ENCODE measurements at regions not wholly inside any gene's neighbourhood (a gene's known extent, or its start where the extent isn't known, plus 50 kb on each side); places are given as distances from the start of the nearest gene placed in this dataset.

DNA sequence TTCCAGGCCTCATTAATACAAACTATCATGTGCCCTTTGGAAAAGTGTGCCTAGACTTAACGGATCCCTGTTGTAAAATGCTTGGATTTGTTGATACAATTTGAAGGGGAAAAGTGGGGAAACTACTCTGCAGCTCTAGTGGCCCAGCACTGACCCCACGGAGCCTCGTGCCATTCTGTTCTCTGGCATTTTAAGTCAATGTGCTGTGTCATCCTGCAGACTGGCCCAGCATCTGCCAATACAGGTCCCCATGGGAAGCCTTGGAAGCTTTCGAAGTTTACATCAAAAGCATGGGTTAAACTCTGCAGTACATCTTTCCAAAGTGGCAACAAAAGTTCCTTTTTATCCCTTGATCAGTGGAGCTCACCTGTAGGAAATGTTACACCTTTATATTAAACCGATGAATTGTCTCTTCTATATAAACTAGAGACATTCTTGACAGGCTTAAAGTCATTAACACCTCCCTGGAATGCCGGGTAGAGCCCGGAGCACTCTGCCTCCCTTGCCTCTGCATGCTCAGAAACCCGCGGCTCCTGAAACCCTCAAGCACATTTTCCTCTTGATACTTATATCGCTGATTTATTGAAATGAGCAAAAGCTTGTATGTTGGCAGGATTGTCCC lies 596.0 kb upstream of the ADAMTS16 start:
- peaks cover 0 to 16% (median 3%) of the 10 kb centered on the region in 11 donors for H3K9me3 Mint-ChIP-seq
- CTCF ChIA-PET, result no interaction called here
- H3K4me3 ChIP-seq (ENCODE audit: low read length), result no peak overlapping the region

DNA sequence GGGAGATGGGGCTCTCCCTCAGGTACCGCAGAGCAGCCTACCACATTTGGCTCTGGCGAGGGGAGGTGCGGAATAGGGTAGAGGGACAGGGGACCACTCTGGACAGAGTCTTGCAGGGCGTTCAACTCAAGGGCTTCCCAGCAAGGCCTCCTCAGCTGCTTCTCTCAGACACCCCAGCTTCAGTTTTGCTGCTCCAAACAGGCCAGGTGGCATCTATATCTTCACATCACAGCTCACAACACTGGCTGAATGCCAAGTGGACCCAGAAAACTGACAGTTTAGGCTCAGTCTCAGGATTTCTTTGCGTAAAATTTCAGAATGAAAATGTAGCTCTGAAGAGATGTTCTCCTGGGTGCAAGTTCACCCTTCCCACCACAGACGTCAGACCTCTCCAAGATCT lies 592.6 kb upstream of the ADAMTS16 start:
- ChIA-PET CTCF (no interaction called here), POLR2A (no interaction called here)
- H3K27me3 Mint-ChIP-seq, result peaks cover 0 to 11% (median 0%) of the 10 kb centered on the region in 5 donors
- DNase-seq (no peak), ATAC-seq (no peak)
- intact Hi-C loops (cut with micrococcal nuclease), result no loop called here
- no peak overlapping the region for H3K27ac Mint-ChIP-seq
- Histone ChIP-seq H3K36me3 (ENCODE audit: control insufficient read depth in 2 of 3, insufficient read depth in 3 of 3, low read length in 3 of 3) (no peaks in the 10 kb centered on the region), H3K4me1 (ENCODE audit: control insufficient read depth in 2 of 2, insufficient read depth in 2 of 2, low read length in 2 of 2) (no peaks in the 10 kb centered on the region), H3K27ac (ENCODE audit: low read depth, low read length) (no peak overlapping the region), H3K9me3 (ENCODE audit: control insufficient read depth in 2 of 3, low read length in 3 of 3) (no peaks in the 10 kb centered on the region), H3K27me3 (ENCODE audit: control insufficient read depth in 2 of 2, insufficient read depth in 2 of 2, low read length in 2 of 2) (no peaks in the 10 kb centered on the region), H3K4me3 (ENCODE audit: low read length) (no peak overlapping the region)
- no peaks in the 10 kb centered on the region for H3K36me3 Mint-ChIP-seq
- no peaks in the 10 kb centered on the region for H3K4me1 Mint-ChIP-seq
- no peak overlapping the region for H3K4me3 Mint-ChIP-seq
- peaks cover 0 to 16% (median 5%) of the 10 kb centered on the region in 11 donors for H3K9me3 Mint-ChIP-seq

More for the DNA sequence above, 596.0 kb upstream of the ADAMTS16 start:
- Mint-ChIP-seq H3K4me1 (peaks cover 0 to 4% (median 0%) of the 10 kb centered on the region in 7 donors), H3K27me3 (peaks cover 0 to under 1% (median 0%) of the 10 kb centered on the region in 5 donors), H3K4me3 (no peak overlapping the region), H3K27ac (no peak overlapping the region), H3K36me3 (no peaks in the 10 kb centered on the region)
- intact Hi-C loops (cut with micrococcal nuclease), result no loop called here
- H3K9me3 ChIP-seq (ENCODE audit: control insufficient read depth in 2 of 3, low read length in 3 of 3), result peaks cover 0 to 7% (median 0%) of the 10 kb centered on the region in 3 experiments
- DNase-seq (no peak), ATAC-seq (no peak)
- no peaks in the 10 kb centered on the region for H3K4me1 ChIP-seq (ENCODE audit: control insufficient read depth in 2 of 2, insufficient read depth in 2 of 2, low read length in 2 of 2)
- POLR2A ChIA-PET, result no interaction called here
- H3K27ac ChIP-seq (ENCODE audit: low read depth, low read length), result no peak overlapping the region
- H3K36me3 ChIP-seq (ENCODE audit: control insufficient read depth in 2 of 3, insufficient read depth in 3 of 3, low read length in 3 of 3), result no peaks in the 10 kb centered on the region
- H3K27me3 ChIP-seq (ENCODE audit: control insufficient read depth in 2 of 2, insufficient read depth in 2 of 2, low read length in 2 of 2), result no peaks in the 10 kb centered on the region

DNA sequence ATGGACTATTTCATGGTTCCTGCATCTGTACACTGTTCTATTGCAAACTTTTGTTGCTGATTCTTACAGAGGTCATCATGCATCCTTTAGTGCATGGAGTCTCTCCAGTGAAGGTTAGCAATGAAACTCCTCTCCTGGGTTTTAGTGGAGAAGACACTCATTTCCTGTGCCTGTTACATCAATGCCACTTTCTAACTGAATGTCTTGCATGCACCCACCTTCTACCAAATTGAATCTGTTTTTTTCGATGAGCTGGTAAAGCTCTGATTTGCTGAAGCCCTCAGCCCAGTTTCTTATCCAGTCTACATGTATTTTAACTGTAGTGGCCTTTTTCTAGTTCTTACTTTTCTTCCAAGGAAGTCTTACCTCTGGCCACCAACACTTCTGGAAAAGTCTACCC lies 591.8 kb upstream of the ADAMTS16 start:
- H3K9me3 ChIP-seq (ENCODE audit: control insufficient read depth in 2 of 3, low read length in 3 of 3), result no peaks in the 10 kb centered on the region
- ATAC-seq (no peak), DNase-seq (no peak)
- no peaks in the 10 kb centered on the region for H3K36me3 Mint-ChIP-seq
- H3K27ac ChIP-seq (ENCODE audit: low read depth, low read length), result no peak overlapping the region
- no peak overlapping the region for H3K4me3 ChIP-seq (ENCODE audit: low read length)
- ChIA-PET POLR2A (no interaction called here), CTCF (no interaction called here)
- no peaks in the 10 kb centered on the region for H3K4me1 ChIP-seq (ENCODE audit: control insufficient read depth in 2 of 2, insufficient read depth in 2 of 2, low read length in 2 of 2)
- H3K27ac Mint-ChIP-seq, result no peak overlapping the region
- H3K4me1 Mint-ChIP-seq, result no peaks in the 10 kb centered on the region
- H3K36me3 ChIP-seq (ENCODE audit: control insufficient read depth in 2 of 3, insufficient read depth in 3 of 3, low read length in 3 of 3), result no peaks in the 10 kb centered on the region
- H3K27me3 ChIP-seq (ENCODE audit: control insufficient read depth in 2 of 2, insufficient read depth in 2 of 2, low read length in 2 of 2), result no peaks in the 10 kb centered on the region
- H3K9me3 Mint-ChIP-seq, result peaks cover 0 to 16% (median 6%) of the 10 kb centered on the region in 11 donors
- H3K4me3 Mint-ChIP-seq, result no peak overlapping the region
- peaks cover 0 to 11% (median 0%) of the 10 kb centered on the region in 5 donors for H3K27me3 Mint-ChIP-seq
- intact Hi-C loops (cut with micrococcal nuclease), result no loop called here

DNA sequence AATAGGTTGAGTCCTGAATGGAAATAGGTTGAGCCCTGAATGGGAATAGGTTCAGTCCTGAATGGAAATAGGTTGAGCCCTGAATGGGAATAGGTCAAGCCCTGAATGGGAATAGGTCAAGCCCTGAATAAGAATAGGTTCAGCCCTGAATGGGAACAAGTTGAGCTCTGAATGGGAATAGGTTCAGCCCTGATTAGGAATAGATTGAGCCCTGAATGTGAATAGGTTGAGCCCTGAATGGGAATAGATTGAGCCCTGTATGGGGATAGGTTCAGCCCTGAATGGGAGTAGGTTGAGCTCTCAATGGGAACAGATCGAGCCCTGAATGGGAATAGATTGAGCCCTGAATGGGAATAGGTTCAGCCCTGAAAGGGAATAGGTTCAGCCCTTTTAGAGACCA lies 590.8 kb upstream of the ADAMTS16 start:
- POLR2A ChIA-PET, result no interaction called here
- intact Hi-C loops (cut with micrococcal nuclease), result no loop called here
- CTCF ChIA-PET, result no interaction called here
- no peaks in the 10 kb centered on the region for H3K4me1 ChIP-seq (ENCODE audit: control insufficient read depth in 2 of 2, insufficient read depth in 2 of 2, low read length in 2 of 2)
- no peaks in the 10 kb centered on the region for H3K9me3 ChIP-seq (ENCODE audit: control insufficient read depth in 2 of 3, low read length in 3 of 3)
- H3K36me3 ChIP-seq (ENCODE audit: control insufficient read depth in 2 of 3, insufficient read depth in 3 of 3, low read length in 3 of 3), result no peaks in the 10 kb centered on the region
- no peak overlapping the region for H3K27ac ChIP-seq (ENCODE audit: low read depth, low read length)
- H3K4me3 Mint-ChIP-seq, result no peak overlapping the region
- H3K27me3 Mint-ChIP-seq, result peaks cover 0 to 11% (median 0%) of the 10 kb centered on the region in 5 donors
- peaks cover 0 to 16% (median 6%) of the 10 kb centered on the region in 11 donors for H3K9me3 Mint-ChIP-seq
- ATAC-seq (no peak), DNase-seq (no peak)
- no peaks in the 10 kb centered on the region for H3K27me3 ChIP-seq (ENCODE audit: control insufficient read depth in 2 of 2, insufficient read depth in 2 of 2, low read length in 2 of 2)
- H3K36me3 Mint-ChIP-seq, result no peaks in the 10 kb centered on the region
- H3K27ac Mint-ChIP-seq, result no peak overlapping the region
- H3K4me1 Mint-ChIP-seq, result no peaks in the 10 kb centered on the region
- no peak overlapping the region for H3K4me3 ChIP-seq (ENCODE audit: low read length)

DNA sequence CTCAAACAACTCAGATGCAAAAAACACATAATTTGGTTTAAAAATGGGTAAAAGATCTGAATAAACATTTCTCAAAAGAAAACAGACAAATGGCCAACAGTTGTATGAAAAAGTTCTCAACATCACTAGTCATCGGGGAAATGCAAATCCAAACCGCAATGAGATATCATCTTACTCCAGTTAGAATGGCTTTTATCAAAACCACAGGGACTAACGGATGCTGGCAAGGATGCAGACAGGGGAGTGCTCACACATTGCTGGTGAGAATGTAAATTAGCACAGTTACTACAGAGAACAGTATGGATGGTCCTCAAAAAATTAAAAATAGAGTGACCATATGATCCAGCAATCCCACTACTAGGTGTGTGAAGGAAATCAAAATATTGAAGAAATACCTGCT lies 589.1 kb upstream of the ADAMTS16 start:
- Histone ChIP-seq H3K4me3 (ENCODE audit: low read length) (no peak overlapping the region), H3K4me1 (ENCODE audit: control insufficient read depth in 2 of 2, insufficient read depth in 2 of 2, low read length in 2 of 2) (no peaks in the 10 kb centered on the region), H3K9me3 (ENCODE audit: control insufficient read depth in 2 of 3, low read length in 3 of 3) (no peaks in the 10 kb centered on the region), H3K27ac (ENCODE audit: low read depth, low read length) (no peak overlapping the region), H3K27me3 (ENCODE audit: control insufficient read depth in 2 of 2, insufficient read depth in 2 of 2, low read length in 2 of 2) (no peaks in the 10 kb centered on the region), H3K36me3 (ENCODE audit: control insufficient read depth in 2 of 3, insufficient read depth in 3 of 3, low read length in 3 of 3) (no peaks in the 10 kb centered on the region)
- POLR2A ChIA-PET, result no interaction called here
- peaks cover 0 to 10% (median 6%) of the 10 kb centered on the region in 11 donors for H3K9me3 Mint-ChIP-seq
- H3K36me3 Mint-ChIP-seq, result no peaks in the 10 kb centered on the region
- CTCF ChIA-PET, result no interaction called here
- H3K27me3 Mint-ChIP-seq, result peaks cover 0 to 11% (median 0%) of the 10 kb centered on the region in 5 donors
- H3K4me3 Mint-ChIP-seq, result no peak overlapping the region
- DNase-seq, result no peak
- no peaks in the 10 kb centered on the region for H3K4me1 Mint-ChIP-seq
- no peak for ATAC-seq
- intact Hi-C loops (cut with micrococcal nuclease), result no loop called here
- no peak overlapping the region for H3K27ac Mint-ChIP-seq

DNA sequence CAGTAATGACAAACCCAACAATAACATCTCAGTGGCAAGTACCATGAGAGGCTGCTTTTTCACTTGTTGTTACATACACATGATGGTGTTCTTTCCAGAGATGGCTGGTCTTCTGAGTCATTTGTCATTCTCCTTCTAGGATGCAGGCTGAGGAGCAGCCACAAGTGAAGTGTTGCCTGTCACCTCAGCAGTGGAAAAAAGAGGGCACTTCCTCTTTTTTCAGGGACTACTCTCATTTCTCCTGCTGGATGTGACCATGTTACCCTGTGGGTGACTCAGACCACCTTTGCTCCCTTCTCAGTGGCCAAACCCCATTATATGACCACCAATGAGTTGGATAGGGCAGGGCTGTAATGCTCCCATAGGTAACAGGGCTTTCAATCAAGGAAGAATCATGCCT lies 587.0 kb upstream of the ADAMTS16 start:
- ATAC-seq (no peak), DNase-seq (no peak)
- Mint-ChIP-seq H3K36me3 (no peaks in the 10 kb centered on the region), H3K27me3 (peaks cover 0 to 11% (median 0%) of the 10 kb centered on the region in 5 donors), H3K4me1 (no peaks in the 10 kb centered on the region), H3K9me3 (peaks cover 0 to 10% (median 7%) of the 10 kb centered on the region in 11 donors), H3K4me3 (no peak overlapping the region), H3K27ac (no peak overlapping the region)
- intact Hi-C loops (cut with micrococcal nuclease), result no loop called here
- no peak overlapping the region for H3K27ac ChIP-seq (ENCODE audit: low read depth, low read length)
- POLR2A ChIA-PET, result no interaction called here
- CTCF ChIA-PET, result no interaction called here
- H3K9me3 ChIP-seq (ENCODE audit: control insufficient read depth in 2 of 3, low read length in 3 of 3), result no peaks in the 10 kb centered on the region
- no peaks in the 10 kb centered on the region for H3K4me1 ChIP-seq (ENCODE audit: control insufficient read depth in 2 of 2, insufficient read depth in 2 of 2, low read length in 2 of 2)
- no peak overlapping the region for H3K4me3 ChIP-seq (ENCODE audit: low read length)
- H3K36me3 ChIP-seq (ENCODE audit: control insufficient read depth in 2 of 3, insufficient read depth in 3 of 3, low read length in 3 of 3), result no peaks in the 10 kb centered on the region
- H3K27me3 ChIP-seq (ENCODE audit: control insufficient read depth in 2 of 2, insufficient read depth in 2 of 2, low read length in 2 of 2), result no peaks in the 10 kb centered on the region

DNA sequence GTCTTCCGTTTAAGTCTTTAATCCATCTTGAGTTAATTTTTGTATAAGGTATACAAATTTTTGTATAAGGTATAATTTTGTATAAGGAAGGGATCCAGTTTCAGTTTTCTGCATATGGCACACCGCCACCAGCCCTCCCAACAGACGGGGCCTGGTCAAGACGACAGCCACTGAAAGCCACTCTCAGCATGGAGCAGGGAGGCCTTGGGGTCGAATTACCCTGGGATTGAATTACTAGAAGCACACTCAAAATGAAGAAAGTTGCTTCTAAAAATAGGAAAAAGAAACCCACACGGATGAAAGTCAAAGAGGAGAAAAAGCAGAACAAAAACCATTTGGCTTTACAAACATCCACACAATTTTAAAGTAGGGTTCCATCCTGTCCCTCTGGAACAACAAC lies 586.2 kb upstream of the ADAMTS16 start:
- H3K27me3 Mint-ChIP-seq, result peaks cover 0 to 11% (median 0%) of the 10 kb centered on the region in 5 donors
- H3K4me3 Mint-ChIP-seq, result no peak overlapping the region
- H3K27ac ChIP-seq (ENCODE audit: low read depth, low read length), result no peak overlapping the region
- intact Hi-C loops (cut with micrococcal nuclease), result no loop called here
- no peaks in the 10 kb centered on the region for H3K9me3 ChIP-seq (ENCODE audit: control insufficient read depth in 2 of 3, low read length in 3 of 3)
- no peak overlapping the region for H3K27ac Mint-ChIP-seq
- H3K4me3 ChIP-seq (ENCODE audit: low read length), result no peak overlapping the region
- no peaks in the 10 kb centered on the region for H3K36me3 ChIP-seq (ENCODE audit: control insufficient read depth in 2 of 3, insufficient read depth in 3 of 3, low read length in 3 of 3)
- no peaks in the 10 kb centered on the region for H3K4me1 Mint-ChIP-seq
- DNase-seq (no peak), ATAC-seq (no peak)
- no peaks in the 10 kb centered on the region for H3K4me1 ChIP-seq (ENCODE audit: control insufficient read depth in 2 of 2, insufficient read depth in 2 of 2, low read length in 2 of 2)
- H3K9me3 Mint-ChIP-seq, result peaks cover 0 to 10% (median 7%) of the 10 kb centered on the region in 11 donors
- ChIA-PET POLR2A (no interaction called here), CTCF (no interaction called here)
- H3K27me3 ChIP-seq (ENCODE audit: control insufficient read depth in 2 of 2, insufficient read depth in 2 of 2, low read length in 2 of 2), result no peaks in the 10 kb centered on the region
- H3K36me3 Mint-ChIP-seq, result no peaks in the 10 kb centered on the region
